Right ventricle myocardium superior (tissue), 1 donor: ENCODE measurements at regions not wholly inside any gene's neighbourhood (a gene's known extent, or its start where the extent isn't known, plus 50 kb on each side); places are given as distances from the start of the nearest gene placed in this dataset.
"Not testable (repeated sequence)": the region's sequence is repeated elsewhere in the genome, so short reads cannot be mapped to it uniquely, and the experiment has no call there.

ENCODE experiments used
- ATAC-seq: fragments of 200-7000 bp; cut with Tn5 transposase; one replicate; pipeline ENCODE4 v1.9.1; 2020; ENCODE audit warnings: mild to moderate bottlenecking; ENCODE audit not compliant: poor library complexity
- DNase-seq: peaks from one replicate; pipeline ENCODE4 v3.0.0-alpha.2; 2020
- intact Hi-C: fragments of 100-400 bp; cut with DNase I; formaldehyde crosslinking; loops from one replicate; pipeline ENCODE4 v1.11.2; 2022
- donor health status: DM: no; HTN: yes; CAD: no; lungs with severe emphysema.

- intact Hi-C loops = no loop called here
- peak; percentile 39 for ATAC-seq
These were observed 95.8 kb upstream of the UMPS start for GRCh38 chr3:124634210-124635168.

GRCh38 chr3:124635169-124635539 is 95.1 kb upstream of the UMPS start:
- intact Hi-C loops = no loop called here
- DNase-seq (no peak), ATAC-seq (no peak)

More at GRCh38 chr3:124634210-124635168, 95.8 kb upstream of the UMPS start:
- no peak for DNase-seq

- intact Hi-C loops = no loop called here
- ATAC-seq = no peak
- DNase-seq = no peak
These were observed 94.0 kb upstream of the UMPS start for GRCh38 chr3:124636101-124636862.

DNA sequence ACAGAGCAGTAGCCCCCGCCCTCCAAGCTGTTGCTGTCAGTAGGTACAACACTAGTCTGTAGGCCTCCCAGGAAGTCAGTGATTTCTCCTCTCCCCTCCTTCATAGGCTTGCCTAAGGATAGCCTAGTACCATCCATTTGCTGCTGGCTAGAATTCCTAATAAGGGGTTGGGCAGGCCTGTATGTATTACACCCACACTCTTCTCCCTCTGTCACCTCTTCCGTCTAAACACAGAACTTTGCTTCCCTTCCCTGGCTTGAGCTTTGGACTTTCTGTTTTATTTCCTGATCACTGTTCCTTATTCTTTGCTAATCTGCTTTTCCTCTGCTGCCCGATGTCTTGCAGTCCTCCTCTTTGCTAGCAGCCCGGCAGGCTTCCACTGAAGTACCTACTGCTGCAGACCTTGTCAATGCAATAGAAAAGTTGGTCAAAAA is 93.4 kb upstream of the UMPS start:
- ATAC-seq (peak; percentile 39), DNase-seq (no peak)
- intact Hi-C loops = no loop called here

DNA sequence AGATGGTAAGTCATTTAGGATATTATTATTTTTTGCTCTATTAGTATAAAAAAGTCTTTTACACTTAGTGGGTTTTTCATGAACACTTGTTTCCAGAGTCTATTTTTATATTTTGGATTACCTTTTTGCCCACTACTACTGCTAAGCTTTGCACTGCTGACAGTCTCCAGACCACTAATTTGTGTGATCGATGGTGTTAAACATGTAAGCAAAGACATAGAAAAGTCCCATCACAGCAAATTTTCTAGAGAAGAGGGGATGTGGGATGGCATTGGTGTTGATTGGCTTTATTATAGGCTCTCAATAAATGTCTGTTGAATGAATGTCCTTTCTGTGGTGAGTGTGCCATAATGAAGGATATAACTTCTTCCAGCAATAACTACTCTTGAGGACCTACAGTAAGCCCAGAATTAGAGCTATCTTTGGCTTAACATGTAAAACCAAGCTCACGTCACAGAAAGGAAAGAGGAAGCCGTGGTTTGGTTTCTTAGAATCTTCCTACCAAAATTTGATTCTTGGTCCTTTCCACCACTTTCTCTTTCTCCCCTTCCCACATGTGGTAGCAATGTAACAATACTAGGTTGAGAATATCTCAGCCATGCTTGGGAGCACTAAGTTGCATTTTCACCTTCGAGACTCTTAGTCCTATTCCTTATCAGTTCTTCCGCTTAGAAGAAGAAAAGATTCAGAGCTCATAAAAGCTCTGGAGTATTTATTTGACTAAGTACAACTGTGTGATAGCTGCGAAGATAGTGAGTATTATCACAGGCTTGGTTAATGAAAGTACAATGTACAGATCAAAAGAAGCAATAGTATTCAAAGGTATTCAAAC is 90.6 kb upstream of the UMPS start:
- intact Hi-C loops = no loop called here
- DNase-seq (no peak), ATAC-seq (no peak)

DNA sequence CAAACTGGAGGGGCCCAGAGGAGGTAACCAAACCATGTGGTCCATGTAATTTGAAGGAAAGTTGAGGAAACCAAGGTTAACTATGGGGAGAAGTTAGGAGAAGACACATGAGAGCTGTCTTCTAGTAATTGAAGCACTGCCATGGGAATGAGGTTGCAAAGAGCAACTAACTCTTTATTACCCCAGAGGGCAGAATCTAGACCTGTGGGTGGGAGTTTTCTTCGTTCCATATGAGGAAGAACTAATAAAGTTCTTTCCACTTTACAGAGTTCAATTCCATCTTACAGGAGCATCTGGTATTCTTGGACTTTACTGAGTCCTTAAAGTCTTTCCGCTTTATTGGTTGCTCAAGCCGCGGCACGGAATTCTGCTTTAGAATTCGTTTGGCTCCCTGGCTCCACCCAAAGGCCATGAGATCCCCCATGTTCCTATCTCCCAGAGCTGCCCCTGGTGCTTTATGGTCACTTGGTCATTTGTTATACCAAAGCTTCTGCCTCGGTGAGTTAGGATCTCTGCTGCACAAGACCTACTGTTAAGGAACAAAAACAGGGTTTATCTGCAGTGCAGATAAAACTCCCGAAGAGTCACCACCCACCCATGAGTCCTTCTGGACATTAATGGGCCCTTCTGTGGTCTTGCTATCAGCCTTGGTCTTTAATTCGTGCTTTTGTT is 89.5 kb upstream of the UMPS start:
- ATAC-seq = no peak
- intact Hi-C loops = no loop called here
- DNase-seq = no peak

- DNase-seq = no peak
- intact Hi-C loops = no loop called here
- no peak for ATAC-seq
These were observed 86.8 kb upstream of the UMPS start for GRCh38 chr3:124643453-124643852.

GRCh38 chr3:124646186-124646585 is 84.1 kb upstream of the UMPS start:
- ATAC-seq, intact Hi-C loops, DNase-seq: not testable (repeated sequence)

GRCh38 chr3:124648551-124648950 is 81.7 kb upstream of the UMPS start:
- intact Hi-C loops = no loop called here
- ATAC-seq = no peak

GRCh38 chr3:124650798-124651197 is 79.5 kb upstream of the UMPS start:
- no peak for DNase-seq
- intact Hi-C loops = no loop called here
- ATAC-seq = no peak

More at GRCh38 chr3:124648551-124648950, 81.7 kb upstream of the UMPS start:
- DNase-seq = no peak

DNA sequence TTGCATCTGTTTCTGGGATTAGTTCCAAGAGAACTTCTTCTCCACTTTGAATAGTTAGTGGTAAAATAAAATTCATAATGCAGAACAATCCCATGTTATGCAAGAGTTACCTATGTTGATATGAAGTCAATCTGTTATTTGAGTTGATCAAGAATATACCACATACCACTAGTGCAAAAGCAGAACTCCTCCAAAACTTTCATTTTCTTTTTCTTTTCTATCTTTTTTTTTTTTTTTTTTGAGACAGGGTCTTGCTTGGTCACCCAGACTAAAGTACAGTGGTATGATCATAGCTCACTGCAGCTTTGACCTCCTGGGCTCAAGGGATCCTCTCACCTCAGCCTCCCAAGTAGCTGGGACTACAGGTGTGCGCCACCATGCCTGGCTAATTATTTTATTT is 78.8 kb upstream of the UMPS start:
- intact Hi-C loops, ATAC-seq, DNase-seq: not testable (repeated sequence)

DNA sequence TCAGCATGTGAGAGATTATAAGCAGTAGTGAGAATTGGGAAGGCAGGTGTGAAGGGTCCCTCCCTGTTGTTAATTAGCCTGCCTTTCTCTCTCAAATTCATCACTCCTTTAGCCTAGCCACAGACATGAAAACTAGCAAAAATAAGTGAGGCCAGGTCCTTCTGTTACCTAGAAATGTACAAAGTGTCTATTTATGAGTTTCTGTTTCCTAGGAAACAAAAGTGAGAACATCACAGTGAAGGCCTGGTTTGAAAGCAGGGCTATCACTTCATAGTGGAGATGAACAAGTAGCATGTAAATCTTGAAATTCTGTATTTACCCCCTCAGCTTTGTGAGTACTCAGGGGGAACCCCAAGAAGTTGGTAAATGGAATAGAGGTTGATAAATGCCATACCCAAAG is 78.2 kb upstream of the UMPS start:
- intact Hi-C loops = no loop called here
- ATAC-seq (no peak), DNase-seq (no peak)

DNA sequence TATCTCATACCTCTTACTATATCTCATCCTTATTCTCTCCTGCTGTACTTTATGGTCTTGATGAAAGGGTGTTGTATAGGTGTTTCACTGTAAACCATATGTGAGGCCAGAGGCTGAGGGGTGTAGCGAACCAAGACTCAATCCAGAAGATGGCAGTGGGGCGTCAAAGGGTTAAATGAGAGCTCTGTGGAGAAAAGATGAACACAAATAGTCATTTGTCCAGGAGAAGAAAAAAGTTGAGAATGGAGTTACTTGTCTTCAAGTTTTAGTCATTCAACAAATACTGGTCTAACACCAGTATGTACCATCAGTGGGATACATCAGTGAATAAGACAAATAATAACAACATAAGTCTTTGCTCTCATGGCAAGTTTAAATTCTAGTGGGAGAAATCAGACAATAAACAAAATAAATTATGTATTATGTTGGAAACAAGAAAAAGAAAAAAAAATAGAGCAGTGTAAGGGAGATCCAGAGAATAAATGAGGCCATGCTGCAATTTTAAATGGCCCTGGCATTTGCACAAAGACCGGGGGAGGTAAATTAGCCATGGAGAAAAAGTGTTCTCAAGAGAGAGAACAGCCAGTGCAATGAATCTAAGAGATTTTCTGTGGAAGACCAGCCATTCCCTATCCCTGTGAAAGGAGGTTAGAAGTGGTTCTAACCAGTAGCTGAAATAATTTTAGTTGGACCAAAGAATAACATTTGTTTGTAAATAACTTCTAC is 77.0 kb upstream of the UMPS start:
- no peak for DNase-seq
- intact Hi-C loops = no loop called here
- peak; percentile 9 for ATAC-seq

- intact Hi-C loops = no loop called here
- ATAC-seq (peak; percentile 92), DNase-seq (no peak)
These were observed 76.3 kb upstream of the UMPS start for GRCh38 chr3:124653797-124654469.

GRCh38 chr3:124654470-124654845 is 75.8 kb upstream of the UMPS start:
- DNase-seq (no peak), ATAC-seq (no peak)
- intact Hi-C loops = no loop called here

DNA sequence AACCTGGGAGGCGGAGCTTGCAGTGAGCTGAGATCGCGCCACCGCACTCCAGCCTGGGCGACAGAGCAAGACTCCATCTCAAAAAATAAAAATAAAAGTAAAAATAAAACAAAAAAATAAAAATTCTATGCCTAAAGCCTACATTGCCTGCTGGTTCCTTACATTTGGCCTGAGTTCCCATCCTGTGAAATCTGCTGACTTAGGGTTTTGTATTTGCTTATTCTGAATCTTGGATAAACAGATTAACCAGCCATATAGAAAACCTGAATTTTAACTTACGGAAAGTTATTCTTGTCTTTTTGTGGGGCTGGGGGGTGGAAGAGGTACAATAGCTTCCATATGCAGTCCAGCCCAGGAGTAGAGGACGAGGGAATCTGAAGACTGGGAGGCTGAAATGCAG is 73.7 kb upstream of the UMPS start:
- ATAC-seq (no peak), DNase-seq (no peak)
- intact Hi-C loops = no loop called here

GRCh38 chr3:124657138-124657537 is 73.1 kb upstream of the UMPS start:
- no peak for ATAC-seq
- DNase-seq = no peak
- intact Hi-C loops = no loop called here
